Naive thymus-derived CD4-positive, alpha-beta T cell (primary cell): ENCODE measurements at regions not wholly inside any gene's neighbourhood (a gene's known extent, or its start where the extent isn't known, plus 50 kb on each side); places are given as distances from the start of the nearest gene placed in this dataset.
"Not testable (repeated sequence)": the region's sequence is repeated elsewhere in the genome, so short reads cannot be mapped to it uniquely, and the experiment has no call there.

Experiments
- ATAC-seq: fragments of 150-1000 bp; cut with Tn5 transposase; 2 replicates; pipeline ENCODE4 v1.10.0; 2021; ENCODE audit warnings: mild to moderate bottlenecking, moderate library complexity
- CTCF ChIA-PET: fragments of 350-600 bp; sonication (Branson Sonifier 250); formaldehyde crosslinking; loops from one replicate; lab custom pipeline; 2021; ENCODE audit warnings: antibody characterized with exemption; lab: Charles Lee
- POLR2A ChIA-PET: fragments of 350-600 bp; sonication (Branson Sonifier 250); formaldehyde crosslinking; loops from one replicate; lab custom pipeline; 2021; ENCODE audit warnings: antibody characterized with exemption, inconsistent platforms; lab: Charles Lee
- DNase-seq, 9 donors: peaks; one replicate each; pipeline versions ENCODE4 v3.0.0 to v3.0.0-alpha.2; 2020 to 2022; ENCODE audit warnings: mixed read lengths in 1 of 9
- H3K27ac ChIP-seq: one replicate; pipeline ENCODE4 v1.7.0; 2013; ENCODE audit warnings: mild to moderate bottlenecking, low read depth, low read length, moderate library complexity
- H3K27me3 ChIP-seq, 2 donors: one replicate each; pipeline ENCODE4 v1.7.0; 2013; ENCODE audit warnings: low read length in 2 of 2, mild to moderate bottlenecking in 2 of 2, moderate library complexity in 2 of 2; ENCODE audit not compliant: control insufficient read depth in 2 of 2, insufficient read depth in 2 of 2
- H3K36me3 ChIP-seq, 3 experiments: 1 replicate in 2 of 3; 2 replicates in 1 of 3; pipeline ENCODE4 v1.7.0; 2013; ENCODE audit warnings: low read length in 3 of 3, mild to moderate bottlenecking in 3 of 3, moderate library complexity in 1 of 3; ENCODE audit not compliant: insufficient read depth in 3 of 3, control insufficient read depth in 2 of 3
- H3K4me1 ChIP-seq, 2 donors: one replicate each; pipeline ENCODE4 v1.7.0; 2013; ENCODE audit warnings: low read length in 2 of 2, mild to moderate bottlenecking in 2 of 2, moderate library complexity in 1 of 2; ENCODE audit not compliant: control insufficient read depth in 2 of 2, insufficient read depth in 2 of 2
- H3K4me3 ChIP-seq: 2 replicates; pipeline ENCODE4 v1.7.0; 2013; ENCODE audit warnings: mild to moderate bottlenecking, low read length
- H3K9me3 ChIP-seq, 3 experiments: 1 replicate in 2 of 3; 2 replicates in 1 of 3; pipeline ENCODE4 v1.7.0; 2013; ENCODE audit warnings: low read length in 3 of 3; ENCODE audit not compliant: control insufficient read depth in 2 of 3
- H3K27ac Mint-ChIP-seq, 9 donors: one replicate each; pipeline ENCODE4 v1.8.0; 2020 to 2022; ENCODE audit warnings: mixed read lengths in 9 of 9, mild to moderate bottlenecking in 8 of 9, moderate library complexity in 5 of 9, inconsistent platforms in 2 of 9
- H3K27me3 Mint-ChIP-seq, 5 donors: one replicate each; pipeline ENCODE4 v1.8.0; 2021 to 2022; ENCODE audit warnings: mixed read lengths in 5 of 5, mild to moderate bottlenecking in 1 of 5
- H3K36me3 Mint-ChIP-seq, 5 donors: one replicate each; pipeline ENCODE4 v1.8.0; 2020 to 2022; ENCODE audit warnings: mixed read lengths in 5 of 5, mild to moderate bottlenecking in 3 of 5, inconsistent platforms in 1 of 5
- H3K4me1 Mint-ChIP-seq, 7 donors: one replicate each; pipeline ENCODE4 v1.8.0; 2020 to 2022; ENCODE audit warnings: mixed read lengths in 7 of 7, mild to moderate bottlenecking in 3 of 7, inconsistent platforms in 1 of 7
- H3K4me3 Mint-ChIP-seq, 10 donors: one replicate each; pipeline ENCODE4 v1.8.0; 2020 to 2022; ENCODE audit warnings: mild to moderate bottlenecking in 10 of 10, mixed read lengths in 10 of 10, moderate library complexity in 6 of 10, inconsistent platforms in 2 of 10
- H3K9me3 Mint-ChIP-seq, 11 donors: one replicate each; pipeline ENCODE4 v1.8.0; 2020 to 2022; ENCODE audit warnings: mixed read lengths in 11 of 11, mild to moderate bottlenecking in 4 of 11, inconsistent platforms in 1 of 11, moderate library complexity in 1 of 11
- intact Hi-C, 2 donors: fragments of 100-400 bp; cut with micrococcal nuclease; formaldehyde crosslinking; loops; one replicate each; pipeline ENCODE4 v1.15.1; 2023

- H3K27me3 ChIP-seq, CTCF ChIA-PET, POLR2A ChIA-PET, H3K27ac Mint-ChIP-seq, ATAC-seq, H3K4me3 ChIP-seq, H3K27ac ChIP-seq, intact Hi-C loops, H3K4me1 Mint-ChIP-seq, H3K4me1 ChIP-seq, H3K4me3 Mint-ChIP-seq, DNase-seq, H3K36me3 ChIP-seq: not testable (repeated sequence)
- Mint-ChIP-seq H3K27me3 (peaks cover 5 to 18% (median 7%) of the 10 kb centered on the region in 5 donors), H3K36me3 (peaks cover 0 to 19% (median 0%) of the 10 kb centered on the region in 5 donors), H3K9me3 (peaks cover 12 to 40% (median 28%) of the 10 kb centered on the region in 11 donors)
- H3K9me3 ChIP-seq: peaks cover 0 to 17% (median 0%) of the 10 kb centered on the region in 3 experiments
These were observed 249.7 kb downstream of the TMEM121 start for GRCh38 chr14:105776112-105776511.

DNA sequence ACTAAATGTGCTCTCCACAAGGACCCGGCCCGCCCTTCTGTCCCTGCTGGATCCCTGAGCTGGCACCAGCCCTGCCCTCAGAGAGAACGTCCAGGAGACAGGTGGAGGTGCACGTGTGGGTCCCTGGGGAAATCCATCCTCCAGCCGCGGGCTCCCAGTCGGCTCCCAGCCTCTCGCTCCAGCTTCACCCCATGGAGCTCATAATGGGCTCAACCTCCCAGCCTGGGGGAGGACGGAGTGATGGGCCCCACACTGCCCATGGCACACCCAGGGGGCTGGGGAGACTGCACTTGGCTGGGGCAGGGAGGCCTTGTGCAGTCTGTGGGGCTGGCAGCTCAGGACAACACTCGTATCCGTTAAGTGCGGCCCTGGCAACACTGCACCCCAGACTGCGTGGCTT is 250.5 kb downstream of the TMEM121 start:
- H3K27me3 Mint-ChIP-seq: peaks cover 7 to 18% (median 11%) of the 10 kb centered on the region in 5 donors
- ATAC-seq (no peak), DNase-seq (no peak)
- Histone ChIP-seq H3K9me3 (peaks cover 0 to 18% (median 0%) of the 10 kb centered on the region in 3 experiments), H3K27ac (no peak overlapping the region), H3K4me1 (no peaks in the 10 kb centered on the region), H3K4me3 (no peak overlapping the region), H3K36me3 (no peaks in the 10 kb centered on the region), H3K27me3 (no peaks in the 10 kb centered on the region)
- H3K36me3 Mint-ChIP-seq: peaks cover 0 to 23% (median 0%) of the 10 kb centered on the region in 5 donors
- ChIA-PET CTCF (no interaction called here), POLR2A (no interaction called here)
- intact Hi-C loops: no loop called here
- H3K27ac Mint-ChIP-seq: no peak overlapping the region
- peaks cover 0 to 8% (median 0%) of the 10 kb centered on the region in 7 donors for H3K4me1 Mint-ChIP-seq
- no peak overlapping the region for H3K4me3 Mint-ChIP-seq
- peaks cover 12 to 48% (median 36%) of the 10 kb centered on the region in 11 donors for H3K9me3 Mint-ChIP-seq

DNA sequence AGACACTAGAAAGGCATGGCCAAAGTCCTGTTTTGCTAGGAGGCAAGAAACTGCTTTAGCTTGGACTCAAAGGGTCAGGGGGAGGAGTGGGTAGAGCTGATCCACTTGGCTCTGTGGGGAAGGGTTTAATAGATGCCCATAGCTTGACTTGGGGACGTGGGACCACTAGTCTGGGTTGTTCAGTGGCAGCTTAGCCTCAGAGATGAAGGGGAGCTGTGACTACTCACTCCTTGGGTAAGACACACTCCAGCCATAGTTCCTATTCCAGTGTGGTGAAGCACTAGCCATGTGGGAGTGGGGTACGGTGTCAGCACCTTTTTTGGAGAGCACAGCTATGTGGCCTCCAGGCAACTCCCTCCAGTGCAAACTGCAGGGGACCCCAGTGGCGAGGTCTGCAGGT is 257.3 kb downstream of the TMEM121 start:
- Histone ChIP-seq H3K4me1 (no peaks in the 10 kb centered on the region), H3K4me3 (no peak overlapping the region), H3K9me3 (peaks cover 0 to 15% (median 0%) of the 10 kb centered on the region in 3 experiments), H3K27me3 (no peaks in the 10 kb centered on the region), H3K36me3 (no peaks in the 10 kb centered on the region), H3K27ac (no peak overlapping the region)
- CTCF ChIA-PET: no interaction called here
- Mint-ChIP-seq H3K9me3 (peaks cover 5 to 42% (median 24%) of the 10 kb centered on the region in 11 donors), H3K27me3 (peaks cover 11 to 46% (median 20%) of the 10 kb centered on the region in 5 donors), H3K27ac (no peak overlapping the region), H3K4me3 (no peak overlapping the region), H3K4me1 (no peaks in the 10 kb centered on the region), H3K36me3 (peaks cover 0 to 20% (median 0%) of the 10 kb centered on the region in 5 donors)
- ATAC-seq: no peak
- POLR2A ChIA-PET: no interaction called here
- no peak for DNase-seq
- intact Hi-C loops: no loop called here

DNA sequence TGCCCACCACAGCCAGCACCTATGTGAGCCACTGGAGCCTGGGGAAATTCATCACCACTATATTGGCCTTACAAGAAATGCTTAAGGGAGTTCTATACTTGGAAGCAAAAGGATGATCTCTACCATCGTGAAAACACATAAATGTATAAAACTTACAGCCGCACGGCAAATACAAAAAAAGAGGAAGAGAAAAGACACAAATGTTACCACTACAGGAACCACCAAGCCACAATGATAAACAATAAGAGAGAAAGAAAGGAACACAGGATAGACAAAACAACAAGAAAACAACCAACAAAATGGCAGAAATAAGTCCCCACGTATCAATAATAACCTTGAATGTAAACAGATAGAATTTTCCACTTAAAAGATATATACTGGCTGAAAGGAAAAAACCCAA is 267.5 kb downstream of the TMEM121 start:
- no peak overlapping the region for H3K4me3 Mint-ChIP-seq
- intact Hi-C loops: no loop called here
- H3K27ac Mint-ChIP-seq: no peak overlapping the region
- H3K4me3 ChIP-seq: no peak overlapping the region
- ATAC-seq (no peak), DNase-seq (no peak)
- ChIA-PET POLR2A (no interaction called here), CTCF (no interaction called here)
- no peaks in the 10 kb centered on the region for H3K9me3 ChIP-seq
- H3K27me3 ChIP-seq: peaks cover 0 to 5% of the 10 kb centered on the region in 2 donors
- peaks cover 0 to 25% (median 4%) of the 10 kb centered on the region in 11 donors for H3K9me3 Mint-ChIP-seq
- H3K4me1 ChIP-seq: no peaks in the 10 kb centered on the region
- no peaks in the 10 kb centered on the region for H3K36me3 ChIP-seq
- peaks cover 0 to 1% (median 0%) of the 10 kb centered on the region in 7 donors for H3K4me1 Mint-ChIP-seq
- no peak overlapping the region for H3K27ac ChIP-seq
- peaks cover 33 to 64% (median 49%) of the 10 kb centered on the region in 5 donors for H3K27me3 Mint-ChIP-seq
- H3K36me3 Mint-ChIP-seq: peaks cover 0 to 8% (median 0%) of the 10 kb centered on the region in 5 donors

- no peak overlapping the region for H3K4me3 ChIP-seq
- Mint-ChIP-seq H3K27ac (no peak overlapping the region), H3K9me3 (peaks cover 3 to 39% (median 7%) of the 10 kb centered on the region in 11 donors), H3K27me3 (peaks cover 26 to 66% (median 38%) of the 10 kb centered on the region in 5 donors), H3K4me3 (no peak overlapping the region), H3K36me3 (peaks cover 0 to 8% (median 1%) of the 10 kb centered on the region in 5 donors), H3K4me1 (peaks cover 0 to 5% (median 0%) of the 10 kb centered on the region in 7 donors)
- peaks cover 0 to 5% of the 10 kb centered on the region in 2 donors for H3K27me3 ChIP-seq
- no peak overlapping the region for H3K27ac ChIP-seq
- no peaks in the 10 kb centered on the region for H3K36me3 ChIP-seq
- POLR2A ChIA-PET: no interaction called here
- no peaks in the 10 kb centered on the region for H3K4me1 ChIP-seq
- ATAC-seq (no peak), DNase-seq (no peak)
- CTCF ChIA-PET: no interaction called here
- H3K9me3 ChIP-seq: no peaks in the 10 kb centered on the region
- intact Hi-C loops: no loop called here
These were observed 271.2 kb downstream of the TMEM121 start for GRCh38 chr14:105797546-105797945.

DNA sequence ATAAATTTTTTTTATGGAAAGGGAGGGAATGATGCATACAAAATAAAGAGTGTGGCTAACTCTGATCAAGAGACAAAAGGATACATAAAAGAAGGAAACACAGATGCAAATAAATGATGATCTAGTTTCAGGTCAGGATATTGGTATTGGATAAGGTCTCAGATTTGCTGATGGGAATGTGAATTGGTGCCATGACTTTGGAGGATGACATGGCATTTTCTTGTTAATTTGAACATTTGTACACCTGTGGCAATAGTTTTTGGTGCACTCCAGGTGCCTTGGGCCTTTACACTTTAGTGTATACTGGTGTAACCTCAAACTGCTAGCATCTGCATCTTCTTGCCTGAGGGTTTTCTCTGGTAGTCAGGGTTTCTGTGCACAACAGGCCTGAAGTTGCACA is 279.3 kb downstream of the TMEM121 start:
- Histone ChIP-seq H3K4me3 (no peak overlapping the region), H3K9me3 (peaks cover 0 to 9% (median 0%) of the 10 kb centered on the region in 3 experiments), H3K27me3 (no peaks in the 10 kb centered on the region), H3K36me3 (no peaks in the 10 kb centered on the region), H3K27ac (no peak overlapping the region), H3K4me1 (no peaks in the 10 kb centered on the region)
- no peak for DNase-seq
- intact Hi-C loops: no loop called here
- Mint-ChIP-seq H3K4me3 (no peak overlapping the region), H3K4me1 (peaks cover 0 to 1% (median 0%) of the 10 kb centered on the region in 7 donors), H3K36me3 (peaks cover 0 to 5% (median 3%) of the 10 kb centered on the region in 5 donors), H3K27me3 (peaks cover 9 to 26% (median 19%) of the 10 kb centered on the region in 5 donors), H3K27ac (no peak overlapping the region), H3K9me3 (peaks cover 2 to 59% (median 18%) of the 10 kb centered on the region in 11 donors)
- ChIA-PET CTCF (no interaction called here), POLR2A (no interaction called here)
- ATAC-seq: no peak

DNA sequence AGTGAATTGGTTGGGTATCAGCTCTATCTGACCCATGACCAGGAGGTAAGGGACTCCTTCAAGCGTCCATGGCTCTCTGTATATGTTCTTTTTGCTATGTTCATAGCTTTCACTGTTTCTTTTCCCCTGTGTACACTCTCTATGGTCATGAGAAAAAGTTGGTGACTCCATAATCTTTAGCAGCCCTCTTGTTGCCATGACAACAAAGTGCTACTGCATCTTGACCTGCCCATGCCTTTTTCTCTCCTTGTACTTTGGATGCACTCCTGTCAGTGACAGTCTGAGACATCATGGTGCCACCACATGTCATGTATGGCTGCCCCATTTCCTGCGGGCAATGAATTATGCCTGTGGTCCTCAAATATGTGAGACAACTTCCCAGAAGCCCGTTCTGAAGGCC is 280.2 kb downstream of the TMEM121 start:
- Mint-ChIP-seq H3K27me3 (peaks cover 14 to 24% (median 23%) of the 10 kb centered on the region in 5 donors), H3K36me3 (peaks cover 0 to 5% (median 3%) of the 10 kb centered on the region in 5 donors), H3K4me1 (no peaks in the 10 kb centered on the region), H3K9me3 (peaks cover 0 to 57% (median 17%) of the 10 kb centered on the region in 11 donors), H3K27ac (no peak overlapping the region), H3K4me3 (no peak overlapping the region)
- peaks cover 0 to 9% (median 0%) of the 10 kb centered on the region in 3 experiments for H3K9me3 ChIP-seq
- ChIA-PET POLR2A (no interaction called here), CTCF (no interaction called here)
- DNase-seq (no peak), ATAC-seq (no peak)
- H3K36me3 ChIP-seq: no peaks in the 10 kb centered on the region
- no peak overlapping the region for H3K27ac ChIP-seq
- intact Hi-C loops: no loop called here
- H3K4me1 ChIP-seq: no peaks in the 10 kb centered on the region
- H3K4me3 ChIP-seq: no peak overlapping the region
- H3K27me3 ChIP-seq: no peaks in the 10 kb centered on the region
